Ureter (tissue), 1 donor: ENCODE measurements at regions not wholly inside any gene's neighbourhood (a gene's known extent, or its start where the extent isn't known, plus 50 kb on each side); places are given as distances from the start of the nearest gene placed in this dataset.

Experiments used
- DNase-seq: peaks from one replicate; pipeline ENCODE4 v3.0.0-alpha.2; 2020; ENCODE audit warnings: low spot score
- donor health status: DM: yes; HTN: yes; CAD: no.

DNA sequence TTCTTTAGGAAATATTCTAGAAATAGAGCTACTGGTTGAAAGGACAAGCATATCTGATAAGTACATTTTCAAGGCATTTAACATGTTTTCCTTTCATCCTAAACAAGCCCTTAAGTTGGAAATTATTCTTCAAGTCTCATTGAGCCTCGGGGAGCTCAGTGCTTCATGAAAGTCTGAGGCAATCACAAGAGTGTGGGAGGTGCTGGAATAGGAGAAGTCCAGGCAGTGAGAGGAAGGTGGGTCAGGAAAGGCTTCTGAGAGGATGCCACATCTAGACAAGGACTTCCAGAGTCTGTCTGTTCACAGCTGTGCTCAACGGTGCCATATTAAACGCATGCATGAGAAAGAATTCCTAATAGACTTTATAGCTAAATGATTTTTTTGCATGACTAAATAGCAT is 69.8 kb downstream of the CD83 start:
- DNase-seq: no peak

DNA sequence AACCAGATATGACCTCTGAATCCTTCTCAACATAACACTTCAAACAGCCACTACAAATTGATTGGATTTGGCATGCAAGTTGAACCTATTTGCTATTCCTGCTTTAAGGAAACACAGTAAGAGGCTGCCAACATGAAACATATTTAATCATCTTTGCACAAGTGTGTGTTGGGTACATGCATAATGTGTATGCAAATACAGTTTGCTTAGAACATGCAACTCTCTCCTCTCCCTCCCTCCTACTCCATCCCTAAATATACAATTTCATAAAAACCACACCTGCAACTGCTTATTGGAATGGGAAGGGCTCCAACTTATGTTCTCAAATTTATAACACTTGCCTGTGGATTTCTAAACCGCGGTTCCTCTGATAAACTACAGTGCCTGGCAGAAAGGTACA is 71.5 kb downstream of the CD83 start:
- no peak for DNase-seq

DNA sequence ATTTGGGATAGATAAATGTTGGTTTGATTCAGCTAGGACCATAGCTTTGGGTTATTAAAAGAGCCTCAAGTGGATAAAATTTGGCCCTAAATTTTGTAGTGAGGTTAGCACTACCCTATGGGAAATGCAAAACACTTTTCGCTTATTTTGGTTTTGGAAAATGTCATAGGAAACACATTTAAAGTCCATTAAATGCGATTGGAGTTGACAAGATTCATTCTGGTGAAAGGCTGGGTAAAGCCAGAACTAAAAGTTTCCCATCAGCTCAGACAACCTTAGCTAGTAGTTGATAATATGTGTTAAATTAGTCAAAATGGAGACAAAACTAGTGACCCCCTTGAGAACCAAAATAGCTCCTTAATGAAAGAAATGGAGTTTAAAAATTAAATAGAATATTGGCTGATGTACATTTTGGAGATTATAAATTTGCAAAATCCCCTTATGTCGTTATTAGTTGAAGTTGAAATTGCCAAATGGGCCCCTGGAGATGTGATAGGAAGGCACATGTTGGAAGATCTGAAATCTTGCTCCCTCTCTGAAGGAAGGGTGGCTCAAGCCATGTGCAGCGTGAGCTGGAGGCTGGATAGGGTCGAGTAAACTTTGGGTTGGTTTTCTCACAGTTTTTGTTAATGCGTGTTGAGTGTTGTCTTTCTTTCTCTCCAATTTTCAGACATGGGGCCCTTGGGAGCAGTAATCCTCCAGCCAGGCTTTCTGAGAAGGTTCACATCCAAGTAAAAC is 72.8 kb downstream of the CD83 start:
- DNase-seq: no peak

DNA sequence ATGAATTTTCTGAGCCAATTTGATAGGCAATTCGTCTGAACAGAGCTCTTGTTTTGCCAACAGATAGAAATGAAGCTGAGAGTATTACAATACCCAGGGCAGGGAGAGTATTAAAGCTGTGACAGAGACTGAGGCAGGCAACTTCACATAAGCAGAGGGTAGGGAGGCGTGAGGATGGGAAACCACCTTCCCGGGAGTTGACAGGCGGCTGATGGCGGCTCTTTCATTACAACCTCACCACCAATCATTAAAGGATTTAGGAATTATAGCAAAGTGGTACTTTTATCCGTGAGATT is 73.3 kb downstream of the CD83 start:
- no peak for DNase-seq

DNA sequence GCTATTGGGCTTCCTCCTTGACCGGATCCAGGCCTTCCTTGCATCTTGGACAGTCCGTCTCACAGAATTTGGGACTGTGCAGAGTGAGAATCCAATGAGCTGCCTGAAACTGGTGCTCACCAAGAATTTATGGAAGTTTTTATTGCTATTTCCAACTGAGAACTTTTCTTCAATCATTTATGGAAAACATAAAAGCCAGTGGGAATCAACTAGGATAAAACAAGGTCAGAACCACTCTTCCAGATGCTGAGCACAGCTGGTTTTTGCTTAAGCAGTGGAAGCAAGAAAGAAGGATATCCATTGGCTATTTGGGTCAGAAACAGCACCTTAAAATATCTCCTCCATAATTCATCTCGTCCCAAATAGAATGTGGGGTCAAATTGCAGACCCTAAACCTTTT is 74.2 kb downstream of the CD83 start:
- DNase-seq: no peak

DNA sequence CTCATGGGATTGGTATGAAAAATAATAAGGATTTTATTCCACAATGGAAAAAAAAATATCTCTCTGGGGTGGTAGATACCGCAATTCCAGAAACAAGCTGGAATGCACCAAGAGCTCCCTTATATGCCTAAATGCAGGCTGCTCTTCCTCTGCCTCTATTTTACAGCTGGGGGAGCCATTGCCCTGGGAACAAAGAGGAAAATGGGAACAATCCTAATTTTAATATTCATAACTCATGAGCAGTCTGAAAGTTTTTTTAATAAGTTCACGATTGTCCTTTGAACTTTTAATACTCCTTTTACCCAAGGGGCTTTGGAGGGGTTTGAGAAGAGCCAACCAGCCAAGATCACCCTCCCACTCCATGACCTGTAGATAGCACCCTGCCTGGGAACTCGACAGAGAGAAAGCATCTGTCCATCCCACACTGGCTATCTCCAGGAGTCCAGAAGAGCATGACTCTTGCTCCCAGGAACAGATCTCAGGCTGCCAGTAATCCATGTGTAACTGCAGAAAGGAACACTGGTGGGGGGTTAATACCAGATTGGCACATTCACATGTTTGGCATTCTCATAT is 74.7 kb downstream of the CD83 start:
- no peak for DNase-seq

DNA sequence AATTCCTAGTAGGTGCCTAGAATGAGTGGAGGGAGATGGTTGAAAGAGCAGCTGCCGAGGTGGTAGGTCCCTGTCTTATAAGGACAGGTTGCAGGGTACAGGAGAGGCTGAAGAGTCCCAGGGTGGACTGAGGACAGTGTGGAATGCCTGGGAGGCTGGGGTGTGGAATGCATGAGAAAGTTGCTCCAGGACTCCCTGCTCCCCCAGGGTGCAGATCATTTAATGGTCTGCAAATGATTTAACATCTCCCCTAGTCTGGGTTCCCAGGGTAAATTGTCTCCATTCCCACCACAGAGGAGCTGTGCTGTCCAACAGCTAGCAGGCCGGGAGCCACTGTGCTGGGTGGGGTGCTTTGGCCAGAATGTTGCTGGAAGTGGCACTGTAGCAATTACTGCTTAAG is 76.0 kb downstream of the CD83 start:
- DNase-seq: no peak

DNA sequence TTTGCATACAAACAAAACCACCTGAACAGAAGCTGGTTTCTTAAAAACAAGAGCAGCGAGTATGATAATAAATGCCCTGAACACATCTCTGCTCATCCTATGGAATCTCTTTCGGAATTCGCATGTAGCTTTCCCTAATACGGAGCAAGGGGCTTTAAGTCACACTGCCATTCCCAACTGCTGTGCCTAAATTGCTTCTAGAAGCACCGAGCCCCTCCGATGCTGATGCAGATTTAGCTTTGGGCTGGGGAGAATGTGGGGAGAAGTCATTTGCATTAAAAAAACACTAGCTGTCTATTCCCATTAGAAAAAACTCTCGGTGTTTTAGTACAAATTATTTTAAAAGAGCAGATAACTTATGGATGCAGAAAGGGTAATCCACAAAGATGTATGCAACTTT is 76.9 kb downstream of the CD83 start:
- DNase-seq: no peak

DNA sequence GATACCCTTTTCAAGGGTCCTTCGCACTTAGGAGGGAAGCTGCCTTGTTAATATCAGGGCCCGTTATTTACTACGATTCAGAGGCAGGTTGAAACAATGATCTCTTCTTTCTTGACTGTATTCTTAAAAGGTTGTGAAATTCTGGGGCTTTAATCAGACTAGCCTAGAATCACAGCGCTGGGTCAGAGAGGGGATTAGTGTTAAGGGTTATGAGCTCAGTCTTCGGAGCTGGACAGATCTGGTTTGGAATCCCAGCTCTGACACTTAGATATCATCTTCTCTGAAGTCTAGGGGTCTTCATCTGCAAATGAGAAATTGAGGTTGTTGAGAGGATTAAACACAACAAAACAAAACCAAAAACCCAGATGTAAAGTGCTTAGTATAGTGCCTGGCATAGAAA is 77.4 kb downstream of the CD83 start:
- DNase-seq: no peak

DNA sequence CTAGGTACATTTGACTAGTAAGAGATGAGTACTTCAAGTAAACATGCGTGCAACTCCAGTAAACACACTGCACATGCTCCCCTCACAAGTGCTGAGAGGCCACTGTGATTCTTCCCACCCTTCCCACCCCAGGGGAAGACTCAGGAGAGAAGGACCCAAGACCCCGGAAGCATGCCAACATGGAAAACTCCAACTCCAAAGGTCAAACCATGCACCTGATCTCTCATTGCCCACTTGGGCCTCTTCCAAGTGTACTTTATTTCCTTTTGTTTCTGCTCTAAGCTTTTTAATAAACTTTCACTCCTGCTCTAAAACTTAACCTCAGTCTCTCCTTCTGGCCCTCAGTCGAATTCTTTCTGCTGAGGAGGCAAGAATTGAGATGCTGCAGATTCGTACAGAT is 78.5 kb downstream of the CD83 start:
- DNase-seq: no peak

DNA sequence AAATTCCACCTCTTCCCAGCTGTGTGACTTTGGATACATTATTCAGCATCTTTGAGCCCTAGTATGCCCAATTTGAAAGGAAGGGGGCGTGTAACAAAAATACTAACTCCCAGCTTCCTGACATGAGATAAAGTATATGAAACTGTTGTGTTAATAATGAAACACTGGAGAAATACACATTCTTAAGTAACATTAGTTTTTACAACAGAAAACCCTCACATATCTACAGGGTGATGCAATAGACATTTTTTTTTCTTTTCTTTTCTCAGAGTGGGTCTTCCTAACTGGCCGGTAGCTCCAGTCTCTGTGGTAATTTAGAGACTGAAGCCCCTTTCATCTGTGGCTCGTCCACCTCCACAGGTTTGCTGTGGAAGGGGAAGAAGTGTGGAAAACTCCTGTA is 79.5 kb downstream of the CD83 start:
- DNase-seq: no peak

DNA sequence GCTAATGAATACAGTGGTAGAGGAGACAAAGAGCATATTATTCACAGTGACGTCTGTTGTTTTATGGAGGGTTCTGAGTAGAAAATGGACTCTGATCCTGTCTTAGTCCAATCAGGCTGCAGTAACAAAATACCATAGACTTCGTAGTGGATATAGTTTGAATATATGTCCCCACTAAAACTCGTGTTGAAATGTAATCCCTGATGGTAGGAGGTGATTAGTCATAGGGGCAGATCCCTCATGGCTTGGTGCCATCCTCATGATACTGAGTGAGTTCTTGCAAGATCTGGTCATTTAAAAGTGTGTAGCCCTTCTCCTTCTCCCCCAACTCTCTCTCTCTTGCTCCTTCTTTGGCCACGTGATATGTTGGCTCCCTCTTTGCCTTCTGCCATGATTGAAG is 82.5 kb downstream of the CD83 start:
- no peak for DNase-seq

DNA sequence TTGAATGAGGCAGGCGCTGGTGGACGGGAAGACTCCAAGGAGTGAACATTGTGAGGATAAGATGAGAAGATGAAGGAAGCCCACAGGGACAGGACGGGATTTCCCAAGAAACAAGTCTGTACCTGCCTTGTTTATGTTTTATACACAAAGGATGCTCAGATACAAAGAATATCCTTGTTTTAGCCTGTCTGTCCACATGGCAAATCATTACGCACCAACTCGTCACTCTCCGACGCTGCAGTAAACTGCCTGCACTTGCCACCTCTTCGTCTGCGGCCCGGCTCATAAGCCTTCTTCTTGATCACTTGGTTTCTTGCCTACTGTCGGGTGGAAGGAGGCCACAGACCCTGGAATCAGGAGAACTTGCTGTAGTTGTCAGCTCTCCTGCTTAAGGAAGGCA is 85.4 kb downstream of the CD83 start:
- no peak for DNase-seq

DNA sequence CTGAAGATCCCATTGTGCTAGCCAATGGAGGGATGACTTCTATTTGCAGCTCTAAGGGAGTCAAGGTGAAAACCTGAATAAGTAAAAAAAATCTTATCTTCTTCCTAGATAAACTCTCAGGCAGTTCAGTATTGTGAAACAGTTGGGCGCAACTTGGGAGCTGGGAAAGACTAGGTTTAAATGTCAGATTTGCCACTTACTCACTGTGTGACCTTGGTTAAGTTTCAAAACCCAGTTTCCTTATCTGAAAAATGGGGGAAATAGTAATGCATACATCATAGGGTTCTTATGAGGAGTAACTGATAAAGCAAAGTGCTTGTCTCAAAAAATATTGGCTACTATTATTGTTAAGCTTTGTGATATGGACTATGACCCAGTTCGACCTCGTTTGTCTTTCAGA is 88.8 kb downstream of the CD83 start:
- DNase-seq: no peak

DNA sequence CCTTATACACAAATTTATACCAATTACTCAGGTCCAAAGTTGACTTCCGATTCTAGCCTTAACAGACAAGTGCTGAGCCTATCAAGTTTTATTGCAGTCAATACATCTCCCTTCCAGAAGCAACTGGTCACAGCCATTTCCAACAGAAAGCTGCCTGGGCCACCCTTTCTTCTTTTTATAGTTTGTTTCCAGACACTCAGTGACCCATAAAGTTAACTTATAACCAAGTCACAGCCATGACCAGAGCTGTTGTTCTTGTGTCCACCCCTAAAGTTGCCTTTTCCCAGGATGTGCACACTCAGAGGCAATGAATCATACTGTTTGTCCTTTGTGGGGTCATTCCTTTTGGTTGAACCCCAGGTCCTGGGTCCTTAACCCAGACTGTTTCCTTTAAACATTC is 89.9 kb downstream of the CD83 start:
- DNase-seq: no peak

DNA sequence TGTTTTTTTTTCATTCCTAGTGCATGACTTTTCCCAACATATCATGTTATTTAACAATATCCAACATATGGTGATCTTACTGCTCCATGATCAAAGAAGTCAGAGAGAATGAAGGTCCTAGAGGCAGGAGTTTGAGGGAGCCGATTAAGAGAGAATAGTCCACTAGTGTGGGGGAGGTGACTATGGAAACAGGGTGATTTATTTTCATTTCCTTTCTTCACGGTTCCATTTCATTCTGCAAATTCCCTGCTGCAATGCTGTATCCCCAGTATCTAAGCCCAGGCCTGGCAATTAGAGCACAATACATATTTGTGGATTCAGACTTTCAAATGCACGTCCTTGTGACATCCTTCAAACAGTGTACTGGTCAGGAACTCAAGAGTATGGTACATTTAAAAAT is 91.4 kb downstream of the CD83 start:
- no peak for DNase-seq

DNA sequence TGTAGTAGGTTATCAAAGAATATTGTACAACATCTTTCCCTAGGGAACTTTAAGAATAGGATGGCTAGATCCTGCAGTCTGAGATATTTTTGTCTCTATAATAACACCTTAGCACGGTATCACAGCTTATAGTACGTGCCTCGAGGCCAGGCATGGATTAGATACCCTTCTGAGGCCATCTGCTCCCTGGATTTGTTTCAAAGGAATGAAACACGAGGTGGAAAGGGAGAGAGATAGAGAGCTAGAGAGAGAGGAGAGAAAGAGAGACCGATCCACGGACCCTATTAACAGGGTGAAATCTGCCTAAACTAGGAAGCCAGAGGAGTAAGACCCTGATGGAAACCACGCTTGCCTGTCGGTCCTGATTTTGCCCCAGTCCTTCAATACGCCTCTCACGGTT is 92.5 kb downstream of the CD83 start:
- DNase-seq: no peak

DNA sequence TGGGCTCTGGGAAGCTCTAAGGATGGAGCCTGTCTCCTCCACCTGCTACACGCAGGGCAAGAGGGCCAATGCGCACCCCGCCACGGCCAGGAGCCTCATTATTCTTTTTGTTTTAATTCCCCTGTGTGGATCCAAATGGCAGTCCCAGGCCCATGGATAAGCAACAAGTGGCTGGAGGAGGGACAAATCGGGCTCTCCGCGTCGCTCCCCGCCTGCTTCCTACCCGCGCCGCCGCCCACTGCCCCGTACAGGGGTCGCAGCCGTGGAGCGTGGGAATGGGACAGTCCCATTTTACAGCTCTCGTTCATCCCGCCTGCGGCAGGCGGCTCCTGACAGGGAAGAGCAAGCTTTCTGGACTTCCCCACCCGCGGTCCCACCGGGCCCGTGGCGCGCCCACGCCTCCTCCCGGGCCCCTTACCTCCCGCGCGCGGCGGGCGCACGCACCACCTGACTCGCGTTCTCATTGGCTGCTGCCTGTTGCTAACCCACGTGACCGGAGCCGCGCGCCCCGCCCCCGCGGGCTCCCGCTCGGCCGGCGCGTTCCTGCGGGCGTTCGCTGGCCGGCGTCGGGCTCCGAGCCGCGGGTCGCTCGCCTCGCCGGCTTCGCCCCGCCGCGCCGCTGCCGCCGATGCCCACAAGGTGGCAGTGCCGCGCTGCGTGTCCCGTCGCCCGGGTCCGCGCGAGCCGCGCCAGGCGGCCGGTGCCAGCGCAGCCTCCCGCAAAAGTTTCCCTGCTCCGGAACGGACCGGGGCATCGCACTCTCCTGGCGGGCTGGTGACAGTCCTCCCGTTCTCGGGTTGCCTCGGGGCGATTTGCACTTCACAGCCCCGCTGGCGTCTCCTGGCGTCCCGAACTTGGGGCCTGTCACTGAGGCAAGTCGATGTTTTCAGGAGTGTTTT is 93.3 kb downstream of the CD83 start:
- DNase-seq: peak; percentile 93

DNA sequence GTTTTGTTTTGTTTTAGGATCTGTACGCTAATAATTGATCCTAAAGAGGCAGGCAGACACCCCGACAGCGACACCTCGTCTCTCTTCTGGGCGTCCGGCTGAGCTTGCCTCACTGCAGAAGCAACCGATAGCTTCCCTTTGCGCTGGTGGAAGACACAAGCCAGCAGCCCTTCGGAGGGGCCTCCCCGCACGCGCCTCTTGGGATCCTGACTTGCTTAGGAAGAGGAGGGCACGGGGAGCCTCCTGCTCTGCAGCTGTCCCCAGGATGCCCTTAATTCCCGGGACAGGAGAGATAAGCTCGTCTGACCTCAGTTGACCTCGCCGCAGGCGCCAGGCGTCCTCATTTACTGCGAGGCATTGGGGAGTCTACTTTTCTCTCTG is 94.0 kb downstream of the CD83 start:
- peak; percentile 55 for DNase-seq

DNA sequence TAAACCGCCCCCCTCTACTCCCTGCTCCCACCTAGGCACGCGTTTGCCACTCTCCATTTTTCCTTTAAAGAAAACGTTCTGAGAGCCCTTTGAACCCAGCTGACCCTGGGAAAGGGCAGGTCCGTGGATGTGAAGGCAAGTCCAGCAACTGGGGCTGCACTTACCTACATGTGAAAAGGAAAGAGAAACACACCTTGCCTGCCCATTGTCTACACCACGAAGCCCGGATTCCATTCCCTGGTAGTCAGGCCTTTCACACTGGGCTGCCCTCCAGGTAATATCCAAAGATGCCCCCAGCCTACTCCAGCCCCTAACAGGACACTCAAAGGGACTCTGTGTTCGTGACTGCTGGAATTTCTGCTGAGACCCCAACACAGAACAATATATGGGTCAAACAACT is 94.4 kb downstream of the CD83 start:
- DNase-seq: no peak

DNA sequence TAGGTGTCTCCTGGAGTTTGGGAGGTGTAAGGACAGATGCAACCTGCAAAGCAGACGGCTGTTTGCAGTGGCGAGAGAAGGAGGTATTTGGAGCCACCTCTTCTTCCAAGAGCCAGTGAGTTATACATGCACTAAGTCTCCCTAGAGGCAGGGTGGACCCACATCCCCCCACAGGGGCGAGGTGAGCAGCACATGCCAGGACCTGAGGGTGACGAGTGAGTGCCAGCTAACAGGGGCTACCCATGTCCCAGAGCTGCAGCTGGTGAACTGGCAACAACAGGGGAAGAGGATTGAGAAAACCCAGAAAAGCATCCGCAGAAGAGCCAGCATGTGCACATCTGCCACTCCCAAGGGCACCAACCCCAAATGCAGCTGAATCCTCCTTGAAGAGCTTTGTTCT is 95.1 kb downstream of the CD83 start:
- no peak for DNase-seq

DNA sequence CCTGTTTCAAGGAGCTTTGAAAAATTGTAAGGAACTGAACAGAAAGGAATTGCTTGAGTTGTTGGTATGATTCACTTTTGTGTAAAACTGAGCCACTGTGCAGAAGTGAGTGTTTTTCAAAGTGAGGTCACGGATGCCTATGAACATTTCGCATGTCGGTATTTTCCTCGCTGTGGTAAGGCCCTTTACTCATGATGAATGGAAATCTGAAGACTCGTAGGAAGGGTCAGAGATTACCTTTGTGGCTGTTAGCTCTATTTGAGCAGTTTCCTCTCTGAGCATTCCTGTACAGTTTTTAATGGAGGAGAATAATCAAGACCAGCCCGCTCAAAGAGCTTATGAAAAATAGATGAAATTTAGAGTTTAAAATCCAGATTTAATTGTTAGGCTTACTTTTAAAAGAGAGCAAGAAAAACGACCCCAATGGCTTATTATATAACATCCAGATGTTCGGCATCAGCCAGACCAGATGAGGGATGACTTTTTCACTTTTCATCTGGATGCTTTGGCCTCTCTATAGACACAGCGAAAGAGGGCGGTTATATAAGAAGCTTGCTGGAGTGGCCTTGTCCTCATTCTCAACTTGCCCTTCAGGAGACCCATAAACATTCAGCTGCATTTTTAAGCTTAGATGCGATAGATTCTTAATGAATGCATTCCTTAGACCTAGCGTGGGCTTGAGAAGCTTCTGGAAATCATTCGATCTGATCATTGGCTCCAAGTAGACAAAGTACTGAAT is 99.5 kb downstream of the CD83 start:
- DNase-seq: no peak
